ENCODE measurements at regions not wholly inside any gene's neighbourhood (a gene's known extent, or its start where the extent isn't known, plus 50 kb on each side); places are given as distances from the start of the nearest gene placed in this dataset.

DNA sequence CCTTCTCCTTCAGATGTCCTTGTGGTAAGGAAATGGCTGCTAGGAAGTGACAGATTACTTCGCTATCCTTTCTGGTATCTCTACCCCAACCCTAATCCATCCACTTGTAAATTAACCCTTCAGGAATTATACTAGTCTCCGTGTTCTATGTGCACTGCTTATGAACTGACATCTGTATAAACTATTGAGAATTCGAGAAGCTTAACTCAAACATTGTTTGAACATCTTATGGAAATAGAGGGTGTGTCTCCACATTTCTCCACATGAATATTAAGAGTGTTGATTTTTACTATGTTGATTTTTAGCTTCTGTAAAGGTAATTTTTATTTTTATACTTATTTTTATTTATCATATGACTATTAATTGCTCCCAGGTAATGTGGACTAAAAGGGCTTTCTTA is 457.6 kb upstream of the ZNF337 start:
- TF ChIP-seq, protein P1, sequence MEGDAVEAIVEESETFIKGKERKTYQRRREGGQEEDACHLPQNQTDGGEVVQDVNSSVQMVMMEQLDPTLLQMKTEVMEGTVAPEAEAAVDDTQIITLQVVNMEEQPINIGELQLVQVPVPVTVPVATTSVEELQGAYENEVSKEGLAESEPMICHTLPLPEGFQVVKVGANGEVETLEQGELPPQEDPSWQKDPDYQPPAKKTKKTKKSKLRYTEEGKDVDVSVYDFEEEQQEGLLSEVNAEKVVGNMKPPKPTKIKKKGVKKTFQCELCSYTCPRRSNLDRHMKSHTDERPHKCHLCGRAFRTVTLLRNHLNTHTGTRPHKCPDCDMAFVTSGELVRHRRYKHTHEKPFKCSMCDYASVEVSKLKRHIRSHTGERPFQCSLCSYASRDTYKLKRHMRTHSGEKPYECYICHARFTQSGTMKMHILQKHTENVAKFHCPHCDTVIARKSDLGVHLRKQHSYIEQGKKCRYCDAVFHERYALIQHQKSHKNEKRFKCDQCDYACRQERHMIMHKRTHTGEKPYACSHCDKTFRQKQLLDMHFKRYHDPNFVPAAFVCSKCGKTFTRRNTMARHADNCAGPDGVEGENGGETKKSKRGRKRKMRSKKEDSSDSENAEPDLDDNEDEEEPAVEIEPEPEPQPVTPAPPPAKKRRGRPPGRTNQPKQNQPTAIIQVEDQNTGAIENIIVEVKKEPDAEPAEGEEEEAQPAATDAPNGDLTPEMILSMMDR (IDR thresholded peaks at IDR 0.05; ENCODE audit: low read depth, low read length, poor library complexity, severe bottlenecking): no peak
- TF ChIP-seq EZH2phosphoT487 (IDR thresholded peaks at IDR 0.05; ENCODE audit: borderline replicate concordance, low read length): no peak
